ENCODE measurements at regions not wholly inside any gene's neighbourhood (a gene's known extent, or its start where the extent isn't known, plus 50 kb on each side); places are given as distances from the start of the nearest gene placed in this dataset.
A peak's percentile ranks its signal among the peaks of the same experiment; 100 is the strongest.

DNA sequence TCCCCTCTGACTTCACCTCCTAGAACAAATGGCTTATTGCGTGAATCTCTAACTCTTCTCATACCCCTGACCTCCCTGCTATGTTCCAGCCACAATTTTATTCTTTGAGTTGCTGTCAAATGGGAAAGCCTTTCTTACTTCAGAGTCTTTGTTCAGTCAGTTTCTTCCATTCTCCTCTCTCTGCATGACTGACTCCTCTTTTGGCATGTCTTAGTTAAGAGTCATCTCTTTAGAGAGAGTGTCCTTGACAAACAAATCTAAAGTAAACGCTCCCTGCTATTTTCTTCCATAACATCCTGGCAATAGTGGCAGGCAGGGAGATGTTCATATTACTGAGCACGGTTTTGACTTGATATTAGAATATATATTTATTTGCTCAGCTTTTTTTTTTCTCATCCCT, 170.7 kb upstream of the ERBB4 start:
- no peak for DNase-seq (ENCODE audit: low spot score)

DNA sequence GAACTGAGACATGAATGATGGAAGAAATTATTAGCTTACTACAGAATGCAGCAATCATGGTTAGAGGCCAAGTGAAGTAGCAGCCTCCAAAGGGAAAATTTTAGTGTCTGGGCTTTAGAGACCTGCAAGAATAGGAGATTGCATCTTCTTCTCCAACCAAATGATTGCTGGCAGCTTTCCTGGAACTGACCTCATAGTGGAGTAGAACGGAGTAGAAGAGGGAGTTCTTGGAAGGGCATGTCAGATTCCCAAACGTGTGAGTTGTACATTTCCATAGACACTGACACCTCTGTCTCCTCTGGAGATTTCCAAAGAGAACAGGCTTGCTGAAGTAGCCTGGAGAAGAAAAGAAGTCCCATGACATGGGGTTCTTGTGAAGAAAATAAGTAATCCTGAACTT, 169.8 kb upstream of the ERBB4 start:
- no peak for DNase-seq (ENCODE audit: low spot score)

DNA sequence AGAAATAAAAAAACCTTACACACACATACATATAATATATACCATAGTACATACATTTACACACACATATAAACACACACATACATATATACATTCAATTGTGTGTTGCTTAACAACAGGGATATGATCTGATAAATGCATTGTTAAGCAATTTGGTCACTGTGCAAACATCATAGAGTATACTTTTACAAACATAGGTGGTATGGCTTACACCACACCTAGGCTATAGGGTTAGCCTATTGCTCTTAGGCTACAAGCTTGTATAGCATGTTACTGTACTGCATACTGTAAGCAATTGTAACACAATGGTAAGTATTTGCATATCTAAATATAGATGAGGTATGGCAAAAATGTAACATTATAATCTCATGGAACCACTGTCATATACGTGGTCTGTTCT, 156.8 kb upstream of the ERBB4 start:
- no peak for DNase-seq (ENCODE audit: low spot score)

GRCh38 chr2:212694398-212694797, 155.8 kb upstream of the ERBB4 start:
- DNase-seq (ENCODE audit: low spot score), result no peak

DNA sequence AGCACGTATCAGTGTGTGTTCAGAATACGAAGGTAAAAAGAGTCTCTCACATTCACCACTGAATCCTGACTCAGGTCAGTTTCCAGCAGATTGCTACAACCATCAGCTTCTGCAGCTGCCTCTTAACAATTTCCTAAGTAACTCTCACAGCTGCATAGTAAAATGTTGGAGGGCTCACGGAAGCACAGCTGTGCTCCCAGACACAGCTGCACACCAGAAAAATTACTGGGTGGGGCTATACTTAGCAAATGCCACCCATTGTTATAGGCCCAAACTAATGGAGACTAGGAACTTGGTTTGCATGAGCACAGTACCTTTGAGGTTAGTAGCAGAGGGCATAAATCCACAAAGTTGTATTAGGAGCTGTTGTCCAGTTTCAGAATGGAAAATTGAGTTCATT, 153.9 kb upstream of the ERBB4 start:
- no peak for DNase-seq (ENCODE audit: low spot score)

DNA sequence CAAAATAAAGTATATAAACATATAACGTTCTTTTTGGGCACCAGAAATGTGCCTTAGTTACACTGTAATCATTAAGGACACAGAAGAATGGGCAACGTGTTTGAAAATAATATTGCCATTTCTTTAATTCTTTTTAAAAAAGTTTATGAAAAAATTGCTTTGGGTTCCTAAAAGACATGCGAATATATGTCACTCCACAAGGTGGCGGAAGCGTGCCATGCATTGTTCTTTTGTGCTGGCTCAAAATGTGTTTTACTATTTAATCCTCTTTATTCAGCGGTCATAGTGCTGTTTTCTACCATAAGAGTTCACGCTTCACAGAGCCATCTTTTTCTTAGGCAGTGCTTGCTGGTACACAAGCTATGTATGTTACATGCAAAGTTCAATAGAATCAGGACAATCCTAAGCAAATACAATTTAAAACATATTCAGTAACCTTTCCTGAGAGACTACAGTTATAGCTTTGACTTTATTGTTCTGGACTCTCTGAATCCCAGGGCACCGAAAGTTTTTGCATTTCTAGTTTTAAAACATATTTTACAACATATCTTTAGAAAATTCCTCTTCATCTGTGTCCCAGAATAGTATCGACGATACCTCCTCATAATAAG, 147.8 kb upstream of the ERBB4 start:
- DNase-seq (ENCODE audit: low spot score), result peak; percentile 4

DNA sequence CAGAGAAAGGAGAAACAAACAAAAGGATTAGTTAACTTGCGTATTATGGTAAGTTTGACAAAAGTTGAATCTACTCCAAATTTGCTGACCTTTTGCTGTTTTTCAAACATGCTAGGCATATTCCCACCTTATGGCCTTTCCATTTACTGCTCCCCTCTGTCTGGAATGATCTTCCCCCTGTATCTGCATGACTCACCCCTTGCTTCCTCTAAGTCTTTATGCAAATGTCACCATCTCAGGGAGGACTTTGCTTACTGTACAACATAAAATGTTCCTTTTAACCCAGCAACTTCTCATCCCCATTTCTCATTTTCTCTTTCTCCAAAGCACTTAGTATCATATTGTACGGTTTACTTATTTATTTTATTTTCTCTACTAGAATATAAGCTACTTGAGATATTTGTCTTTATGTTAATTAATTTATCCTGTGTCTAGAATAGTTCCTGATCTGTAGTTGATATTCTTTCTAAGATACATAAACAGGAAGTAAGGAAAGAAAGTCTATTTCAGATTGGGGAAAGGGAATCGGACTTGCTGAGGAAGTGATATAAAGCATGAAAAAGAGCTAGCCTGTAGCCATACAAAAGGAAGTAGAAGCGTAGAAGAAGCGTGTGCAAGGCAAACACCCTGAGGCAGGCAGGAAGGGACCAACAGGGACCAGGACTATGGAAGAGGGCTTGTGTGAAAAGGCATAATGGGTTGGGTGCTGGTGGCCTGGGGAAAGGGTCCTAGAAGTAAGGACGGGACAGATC, 144.9 kb upstream of the ERBB4 start:
- no peak for DNase-seq (ENCODE audit: low spot score)

GRCh38 chr2:212682937-212683336, 144.3 kb upstream of the ERBB4 start:
- DNase-seq (ENCODE audit: low spot score), result no peak

- DNase-seq (ENCODE audit: low spot score), result no peak
Observed at GRCh38 chr2:212677466-212677865, 138.9 kb upstream of the ERBB4 start.

DNA sequence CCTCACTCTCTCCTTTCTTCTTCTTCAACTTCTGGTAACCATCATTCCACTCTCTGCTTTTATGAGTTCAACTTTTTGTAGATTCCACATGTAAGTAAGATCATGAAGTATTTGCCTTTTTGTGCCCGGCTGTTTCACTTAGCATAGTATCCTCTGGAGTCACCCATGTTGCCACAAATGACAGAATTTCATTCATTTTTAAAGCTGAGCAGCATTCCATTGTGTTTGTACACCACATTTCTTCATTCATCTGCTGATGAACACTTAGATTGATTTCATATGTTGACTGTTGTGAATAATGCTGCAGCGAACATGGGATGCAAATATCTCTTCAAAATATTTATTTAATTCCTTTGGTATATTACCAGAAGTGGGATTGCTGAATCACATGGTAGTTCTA, 133.6 kb upstream of the ERBB4 start:
- no peak for DNase-seq (ENCODE audit: low spot score)

- no peak for DNase-seq (ENCODE audit: low spot score)
Observed at GRCh38 chr2:212669761-212670160, 131.2 kb upstream of the ERBB4 start.

GRCh38 chr2:212667751-212668316, 129.2 kb upstream of the ERBB4 start:
- no peak for DNase-seq (ENCODE audit: low spot score)

DNA sequence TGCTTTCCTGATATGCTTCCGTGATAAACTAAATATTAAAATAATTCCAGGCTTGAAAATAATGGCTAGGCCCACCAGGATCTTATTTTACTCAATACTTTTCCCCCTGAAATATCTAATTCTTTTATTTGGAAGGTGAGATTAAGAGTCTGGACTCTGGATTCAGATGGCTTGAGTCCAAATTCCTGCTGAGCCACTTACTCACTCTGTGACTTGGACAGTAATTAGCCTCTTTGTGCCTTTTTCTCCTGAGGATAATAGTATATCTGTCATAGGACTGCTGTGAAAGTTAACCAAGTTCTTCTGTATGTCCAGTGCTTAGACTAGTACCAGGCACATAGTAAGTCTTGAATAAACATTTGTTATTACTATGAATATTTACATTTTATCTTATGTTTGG, 127.3 kb upstream of the ERBB4 start:
- DNase-seq (ENCODE audit: low spot score), result no peak

GRCh38 chr2:212659441-212659840, 120.8 kb upstream of the ERBB4 start:
- DNase-seq (ENCODE audit: low spot score), result no peak

GRCh38 chr2:212649646-212650045, 111.0 kb upstream of the ERBB4 start:
- DNase-seq (ENCODE audit: low spot score), result no peak

DNA sequence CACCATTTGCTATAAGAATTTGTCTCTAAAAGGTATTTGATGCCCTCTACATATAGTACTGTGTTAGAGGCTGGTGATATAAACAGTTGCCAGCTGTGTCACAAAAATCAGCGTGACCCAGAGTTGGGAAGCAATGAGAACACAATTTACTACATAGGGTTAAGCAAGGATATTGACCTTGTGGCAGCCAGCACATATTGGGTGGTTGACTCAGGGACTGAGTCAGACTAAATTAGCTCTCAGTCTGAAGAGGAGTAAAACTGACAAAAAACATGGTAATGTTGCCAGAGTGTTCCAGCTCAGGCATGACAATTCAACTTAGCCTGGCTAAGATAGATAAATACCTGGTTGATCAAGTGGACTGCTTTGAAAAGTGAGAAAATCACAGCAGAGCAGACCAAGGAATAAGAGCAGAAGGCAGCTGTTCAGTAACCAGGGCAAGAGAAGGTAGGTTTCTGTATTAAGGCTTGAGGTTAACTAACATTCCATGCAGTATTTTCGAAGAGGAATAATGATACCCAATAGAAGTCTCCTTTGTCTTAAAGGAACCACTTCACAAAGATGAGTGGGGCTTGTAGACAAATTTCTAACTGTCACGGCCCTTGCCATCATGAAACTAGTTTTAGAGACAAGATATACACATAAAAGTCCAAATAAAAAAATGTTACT, 108.2 kb upstream of the ERBB4 start:
- no peak for DNase-seq (ENCODE audit: low spot score)

DNA sequence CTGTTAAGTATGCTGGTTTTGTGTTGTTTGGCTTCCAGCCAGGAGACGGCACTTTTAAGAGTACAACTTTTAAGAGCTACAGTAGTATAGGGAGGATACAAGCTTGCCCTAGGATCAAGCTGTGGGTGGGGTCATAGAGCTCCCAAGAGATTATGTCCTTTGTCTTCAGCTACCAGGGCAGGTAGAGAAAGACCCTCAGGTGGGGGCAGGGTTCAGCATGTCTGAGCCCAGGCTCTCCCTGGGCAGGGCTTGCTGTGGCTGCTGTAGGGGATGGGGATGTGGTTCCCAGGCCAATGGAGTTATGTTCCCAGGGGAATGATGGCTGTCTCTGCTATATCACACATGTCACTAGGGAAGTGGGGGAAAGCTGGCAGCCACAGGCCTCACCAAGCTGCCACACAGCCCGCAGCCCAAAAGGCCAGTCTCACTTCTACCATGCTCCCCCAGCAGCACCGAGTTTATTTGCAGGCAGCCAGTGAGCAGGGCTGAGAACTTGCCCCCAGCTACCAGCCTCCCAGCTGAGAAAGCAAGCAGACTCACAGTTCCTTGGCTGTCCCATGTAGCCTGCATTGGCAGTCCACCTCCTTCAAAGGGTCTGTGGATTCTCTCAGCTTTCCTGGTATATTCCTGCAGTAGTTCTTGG, 105.7 kb upstream of the ERBB4 start:
- DNase-seq (ENCODE audit: low spot score), result no peak

- DNase-seq (ENCODE audit: low spot score), result no peak
Observed at GRCh38 chr2:212640428-212640827, 101.8 kb upstream of the ERBB4 start.

DNA sequence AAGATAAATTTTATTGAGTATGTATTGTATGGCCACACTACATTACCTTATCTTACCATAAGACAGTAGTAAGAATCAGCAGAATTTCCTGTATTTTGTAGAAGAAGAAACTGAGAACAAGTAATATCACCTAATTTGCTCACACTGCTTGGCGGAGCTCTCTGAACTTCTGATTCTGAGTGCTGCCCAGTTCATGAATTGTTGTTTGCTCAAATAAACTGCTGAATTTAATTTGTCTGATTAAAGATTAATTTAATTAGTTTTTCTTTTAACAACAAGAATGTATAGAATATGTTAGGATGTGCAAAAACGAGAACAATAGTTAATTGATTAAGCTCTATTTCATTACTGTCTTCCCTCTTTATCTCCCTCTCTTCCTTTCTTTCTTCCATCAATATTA, 100.1 kb upstream of the ERBB4 start:
- no peak for DNase-seq (ENCODE audit: low spot score)

GRCh38 chr2:212628586-212628985, 90.0 kb upstream of the ERBB4 start:
- no peak for DNase-seq (ENCODE audit: low spot score)

- no peak for DNase-seq (ENCODE audit: low spot score)
Observed at GRCh38 chr2:212626371-212626918, 87.8 kb upstream of the ERBB4 start.

DNA sequence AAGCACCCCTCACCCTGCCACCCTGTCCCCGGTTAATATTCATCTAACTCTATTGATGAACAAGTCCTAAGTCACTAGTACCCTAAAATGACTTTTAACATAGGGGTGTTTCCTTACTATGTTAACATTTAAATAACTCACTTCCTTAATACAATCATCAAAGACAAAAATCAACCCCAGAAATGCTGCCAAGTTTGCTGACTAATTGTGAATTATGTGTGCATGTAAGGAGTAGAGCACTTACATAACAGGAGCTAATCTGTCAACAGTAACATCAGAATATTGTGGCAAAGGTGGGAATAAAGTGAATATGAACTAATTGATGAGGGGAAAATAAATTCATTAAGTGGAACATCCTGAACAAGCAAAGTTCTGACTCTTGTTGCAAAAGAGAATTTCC, 81.4 kb upstream of the ERBB4 start:
- DNase-seq (ENCODE audit: low spot score), result no peak

Data from hematopoietic multipotent progenitor cell treated with erythropoietin and hydrocortisone succinate and interleukin-3 and kit ligand, for 15 days (in vitro differentiated cells).